Natural killer cell (primary cell): ENCODE measurements at regions not wholly inside any gene's neighbourhood (a gene's known extent, or its start where the extent isn't known, plus 50 kb on each side); places are given as distances from the start of the nearest gene placed in this dataset.

ENCODE experiments used
- ATAC-seq, 3 donors: fragments of 150-1000 bp in 2 of 3; fragments of 200-7000 bp in 1 of 3; cut with Tn5 transposase; 1 replicate in 1 of 3; 2 replicates in 2 of 3; pipeline ENCODE4 v1.10.0; 2021; ENCODE audit warnings: mild to moderate bottlenecking in 2 of 3, moderate library complexity in 2 of 3
- DNase-seq, 2 donors: peaks; one replicate each; pipeline versions ENCODE4 v3.0.0 to v3.0.0-alpha.2; 2013 to 2021; ENCODE audit warnings: mixed read lengths in 1 of 2
- H3K27ac ChIP-seq: one replicate; pipeline ENCODE4 v1.5.1; 2013; ENCODE audit warnings: mild to moderate bottlenecking, low read length
- H3K27me3 ChIP-seq: one replicate; pipeline ENCODE4 v1.6.1; 2013; ENCODE audit warnings: low read length; ENCODE audit not compliant: control insufficient read depth, insufficient read depth
- H3K36me3 ChIP-seq: one replicate; pipeline ENCODE4 v1.6.1; 2013; ENCODE audit warnings: low read length; ENCODE audit not compliant: control insufficient read depth, insufficient read depth
- H3K4me1 ChIP-seq: one replicate; pipeline ENCODE4 v1.6.1; 2013; ENCODE audit warnings: low read length; ENCODE audit not compliant: control insufficient read depth, insufficient read depth
- H3K4me3 ChIP-seq: one replicate; pipeline ENCODE4 v1.5.1; 2013; ENCODE audit warnings: low read length
- H3K9me3 ChIP-seq: one replicate; pipeline ENCODE4 v1.6.1; 2013; ENCODE audit warnings: low read length; ENCODE audit not compliant: control insufficient read depth, insufficient read depth
- H3K27ac Mint-ChIP-seq, 2 donors: one replicate each; pipeline ENCODE4 v1.8.0; 2022; ENCODE audit warnings: mild to moderate bottlenecking in 2 of 2, mixed read lengths in 2 of 2, moderate library complexity in 1 of 2
- H3K27me3 Mint-ChIP-seq, 2 donors: one replicate each; pipeline ENCODE4 v1.8.0; 2022; ENCODE audit warnings: low read depth in 2 of 2, mixed read lengths in 2 of 2
- H3K36me3 Mint-ChIP-seq: one replicate; pipeline ENCODE4 v1.8.0; 2022; ENCODE audit warnings: mixed read lengths
- H3K4me1 Mint-ChIP-seq, 2 donors: one replicate each; pipeline ENCODE4 v1.8.0; 2022; ENCODE audit warnings: mixed read lengths in 2 of 2
- H3K4me3 Mint-ChIP-seq: one replicate; pipeline ENCODE4 v1.8.0; 2022; ENCODE audit warnings: mild to moderate bottlenecking, moderate library complexity, mixed read lengths
- H3K9me3 Mint-ChIP-seq, 2 donors: one replicate each; pipeline ENCODE4 v1.8.0; 2022; ENCODE audit warnings: mixed read lengths in 2 of 2
- WGBS: methylation state at CpG from one replicate; pipeline ENCODE4 v1.1.7; 2013; ENCODE audit warnings: missing lambda C conversion rate; ENCODE audit not compliant: insufficient coverage; 5-methylcytosine and 5-hydroxymethylcytosine counted together
- intact Hi-C: fragments of 100-400 bp; cut with micrococcal nuclease; formaldehyde crosslinking; loops from one replicate; pipeline ENCODE4 v1.14.2; 2022
- TF ChIP-seq, protein P1 (sequence below): fragments of 200-600 bp; IDR thresholded peaks from one replicate; pipeline ENCODE4 v1.8.0; 2022; ENCODE audit warnings: antibody characterized with exemption

GRCh38 chr9:106596984-106597383 lies 266.0 kb upstream of the ZNF462 start:
- intact Hi-C loops, result no loop called here
- Histone ChIP-seq H3K27me3 (no peaks in the 10 kb centered on the region), H3K36me3 (no peaks in the 10 kb centered on the region), H3K4me3 (no peak overlapping the region), H3K4me1 (no peaks in the 10 kb centered on the region), H3K9me3 (peaks cover 2% of the 10 kb centered on the region), H3K27ac (no peak overlapping the region)
- H3K9me3 Mint-ChIP-seq, result no peaks in the 10 kb centered on the region
- WGBS, result 0% methylated on average over 4 of the region's 4 CpGs
- H3K4me1 Mint-ChIP-seq, result no peaks in the 10 kb centered on the region
- peaks cover 1% of the 10 kb centered on the region for H3K36me3 Mint-ChIP-seq
- ATAC-seq, result no peak
- no peaks in the 10 kb centered on the region for H3K27me3 Mint-ChIP-seq
- DNase-seq, result no peak
- H3K27ac Mint-ChIP-seq, result no peak overlapping the region
- TF ChIP-seq, protein P1, sequence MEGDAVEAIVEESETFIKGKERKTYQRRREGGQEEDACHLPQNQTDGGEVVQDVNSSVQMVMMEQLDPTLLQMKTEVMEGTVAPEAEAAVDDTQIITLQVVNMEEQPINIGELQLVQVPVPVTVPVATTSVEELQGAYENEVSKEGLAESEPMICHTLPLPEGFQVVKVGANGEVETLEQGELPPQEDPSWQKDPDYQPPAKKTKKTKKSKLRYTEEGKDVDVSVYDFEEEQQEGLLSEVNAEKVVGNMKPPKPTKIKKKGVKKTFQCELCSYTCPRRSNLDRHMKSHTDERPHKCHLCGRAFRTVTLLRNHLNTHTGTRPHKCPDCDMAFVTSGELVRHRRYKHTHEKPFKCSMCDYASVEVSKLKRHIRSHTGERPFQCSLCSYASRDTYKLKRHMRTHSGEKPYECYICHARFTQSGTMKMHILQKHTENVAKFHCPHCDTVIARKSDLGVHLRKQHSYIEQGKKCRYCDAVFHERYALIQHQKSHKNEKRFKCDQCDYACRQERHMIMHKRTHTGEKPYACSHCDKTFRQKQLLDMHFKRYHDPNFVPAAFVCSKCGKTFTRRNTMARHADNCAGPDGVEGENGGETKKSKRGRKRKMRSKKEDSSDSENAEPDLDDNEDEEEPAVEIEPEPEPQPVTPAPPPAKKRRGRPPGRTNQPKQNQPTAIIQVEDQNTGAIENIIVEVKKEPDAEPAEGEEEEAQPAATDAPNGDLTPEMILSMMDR, result no peak
- no peak overlapping the region for H3K4me3 Mint-ChIP-seq

- Mint-ChIP-seq H3K27me3 (no peaks in the 10 kb centered on the region), H3K4me1 (no peaks in the 10 kb centered on the region), H3K4me3 (no peak overlapping the region), H3K27ac (no peak overlapping the region), H3K36me3 (peaks cover 19% of the 10 kb centered on the region), H3K9me3 (peaks cover under 1 to 5% of the 10 kb centered on the region in 2 donors)
- H3K4me3 ChIP-seq, result no peak overlapping the region
- DNase-seq (no peak), ATAC-seq (no peak)
- TF ChIP-seq, protein P1, result no peak
- H3K4me1 ChIP-seq, result no peaks in the 10 kb centered on the region
- H3K9me3 ChIP-seq, result peaks cover 8% of the 10 kb centered on the region
- H3K27ac ChIP-seq, result no peak overlapping the region
- H3K36me3 ChIP-seq, result no peaks in the 10 kb centered on the region
- H3K27me3 ChIP-seq, result no peaks in the 10 kb centered on the region
- 72% methylated on average over 4 of the region's 4 CpGs for WGBS
- intact Hi-C loops, result no loop called here
Measured at GRCh38 chr9:106600955-106601560, 261.9 kb upstream of the ZNF462 start.

- no peaks in the 10 kb centered on the region for H3K36me3 ChIP-seq
- H3K27ac Mint-ChIP-seq, result no peak overlapping the region
- no peak overlapping the region for H3K27ac ChIP-seq
- peaks cover 2 to 5% of the 10 kb centered on the region in 2 donors for H3K9me3 Mint-ChIP-seq
- intact Hi-C loops, result no loop called here
- WGBS, result 54% methylated on average over 1 of the region's 1 CpG
- no peaks in the 10 kb centered on the region for H3K27me3 Mint-ChIP-seq
- no peak overlapping the region for H3K4me3 Mint-ChIP-seq
- DNase-seq, result no peak
- H3K4me1 Mint-ChIP-seq, result no peaks in the 10 kb centered on the region
- no peaks in the 10 kb centered on the region for H3K4me1 ChIP-seq
- TF ChIP-seq, protein P1, result no peak
- H3K27me3 ChIP-seq, result no peaks in the 10 kb centered on the region
- peaks cover 8% of the 10 kb centered on the region for H3K9me3 ChIP-seq
- no peak overlapping the region for H3K4me3 ChIP-seq
- no peak for ATAC-seq
- H3K36me3 Mint-ChIP-seq, result peaks cover 19% of the 10 kb centered on the region
Measured at GRCh38 chr9:106602344-106602743, 260.6 kb upstream of the ZNF462 start.

- Histone ChIP-seq H3K4me1 (no peaks in the 10 kb centered on the region), H3K27ac (no peak overlapping the region), H3K36me3 (no peaks in the 10 kb centered on the region), H3K27me3 (no peaks in the 10 kb centered on the region), H3K4me3 (no peak overlapping the region), H3K9me3 (no peaks in the 10 kb centered on the region)
- WGBS, result 75% methylated on average over 3 of the region's 3 CpGs
- TF ChIP-seq, protein P1, result no peak
- Mint-ChIP-seq H3K27ac (no peak overlapping the region), H3K4me1 (no peaks in the 10 kb centered on the region), H3K4me3 (no peak overlapping the region), H3K36me3 (peaks cover 6% of the 10 kb centered on the region), H3K27me3 (no peaks in the 10 kb centered on the region), H3K9me3 (peaks cover 0 to 5% of the 10 kb centered on the region in 2 donors)
- intact Hi-C loops, result no loop called here
- ATAC-seq (no peak), DNase-seq (no peak)
Measured at GRCh38 chr9:106613250-106613737, 249.7 kb upstream of the ZNF462 start.
